ENCODE measurements at regions not wholly inside any gene's neighbourhood (a gene's known extent, or its start where the extent isn't known, plus 50 kb on each side); places are given as distances from the start of the nearest gene placed in this dataset.

DNA sequence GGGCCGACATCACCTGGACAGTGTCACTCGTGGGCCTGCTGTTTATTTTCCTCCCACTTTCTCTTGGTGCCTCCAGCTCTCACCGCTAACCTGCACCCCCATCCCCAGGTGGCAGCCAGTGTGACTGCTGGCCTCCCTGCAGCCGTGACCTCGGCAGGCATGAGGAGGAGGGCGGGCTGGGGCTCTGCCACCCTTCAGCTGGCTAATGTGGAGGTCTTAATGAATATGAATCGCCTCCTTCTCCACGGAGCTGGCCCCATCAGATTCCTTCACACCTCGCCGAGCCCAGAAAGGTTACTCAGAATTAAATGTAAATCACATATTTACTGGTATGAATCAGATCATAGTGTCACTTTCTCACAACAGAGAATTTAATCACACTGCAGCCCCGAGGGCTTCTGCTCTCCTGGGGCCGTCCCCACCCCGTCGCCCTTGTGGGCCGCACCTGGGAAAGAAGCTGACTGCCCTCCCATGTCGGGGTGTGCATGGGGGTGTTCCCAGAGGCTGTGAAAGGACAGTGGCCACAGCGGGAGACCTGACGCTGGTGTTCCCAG lies 171.1 kb upstream of the TLE3 start:
- DNase-seq (ENCODE audit: low read depth): no peak
- H3K4me3 ChIP-seq (ENCODE audit: control insufficient read depth, low read depth, low read length): no peak overlapping the region
- TF ChIP-seq, protein P1, sequence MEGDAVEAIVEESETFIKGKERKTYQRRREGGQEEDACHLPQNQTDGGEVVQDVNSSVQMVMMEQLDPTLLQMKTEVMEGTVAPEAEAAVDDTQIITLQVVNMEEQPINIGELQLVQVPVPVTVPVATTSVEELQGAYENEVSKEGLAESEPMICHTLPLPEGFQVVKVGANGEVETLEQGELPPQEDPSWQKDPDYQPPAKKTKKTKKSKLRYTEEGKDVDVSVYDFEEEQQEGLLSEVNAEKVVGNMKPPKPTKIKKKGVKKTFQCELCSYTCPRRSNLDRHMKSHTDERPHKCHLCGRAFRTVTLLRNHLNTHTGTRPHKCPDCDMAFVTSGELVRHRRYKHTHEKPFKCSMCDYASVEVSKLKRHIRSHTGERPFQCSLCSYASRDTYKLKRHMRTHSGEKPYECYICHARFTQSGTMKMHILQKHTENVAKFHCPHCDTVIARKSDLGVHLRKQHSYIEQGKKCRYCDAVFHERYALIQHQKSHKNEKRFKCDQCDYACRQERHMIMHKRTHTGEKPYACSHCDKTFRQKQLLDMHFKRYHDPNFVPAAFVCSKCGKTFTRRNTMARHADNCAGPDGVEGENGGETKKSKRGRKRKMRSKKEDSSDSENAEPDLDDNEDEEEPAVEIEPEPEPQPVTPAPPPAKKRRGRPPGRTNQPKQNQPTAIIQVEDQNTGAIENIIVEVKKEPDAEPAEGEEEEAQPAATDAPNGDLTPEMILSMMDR (IDR thresholded peaks at IDR 0.05; ENCODE audit: control insufficient read depth, insufficient read depth, low read depth, low read length, missing control alignments): no peak

DNA sequence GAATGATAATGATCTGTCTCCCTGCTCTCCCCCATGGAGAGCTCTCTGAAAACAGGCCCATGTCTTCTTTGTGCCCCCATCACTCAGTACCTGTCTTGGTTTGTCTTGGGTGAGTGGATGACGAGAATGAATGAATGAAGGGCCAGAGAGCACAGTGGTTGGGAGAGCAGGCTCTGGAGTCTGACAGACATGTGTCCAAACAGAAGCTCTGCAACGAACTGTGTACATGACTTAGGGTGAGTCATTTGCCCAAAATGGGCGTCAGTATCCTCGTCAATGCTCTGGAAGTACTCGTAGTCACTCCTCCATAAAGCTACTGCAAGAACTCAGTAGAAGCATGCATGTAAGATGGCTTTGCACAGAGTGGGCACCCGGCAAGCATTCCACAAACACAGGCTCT lies 170.2 kb upstream of the TLE3 start:
- H3K4me3 ChIP-seq (ENCODE audit: control insufficient read depth, low read depth, low read length): no peak overlapping the region
- no peak for DNase-seq (ENCODE audit: low read depth)
- TF ChIP-seq, protein P1 (IDR thresholded peaks at IDR 0.05; ENCODE audit: control insufficient read depth, insufficient read depth, low read depth, low read length, missing control alignments): no peak

DNA sequence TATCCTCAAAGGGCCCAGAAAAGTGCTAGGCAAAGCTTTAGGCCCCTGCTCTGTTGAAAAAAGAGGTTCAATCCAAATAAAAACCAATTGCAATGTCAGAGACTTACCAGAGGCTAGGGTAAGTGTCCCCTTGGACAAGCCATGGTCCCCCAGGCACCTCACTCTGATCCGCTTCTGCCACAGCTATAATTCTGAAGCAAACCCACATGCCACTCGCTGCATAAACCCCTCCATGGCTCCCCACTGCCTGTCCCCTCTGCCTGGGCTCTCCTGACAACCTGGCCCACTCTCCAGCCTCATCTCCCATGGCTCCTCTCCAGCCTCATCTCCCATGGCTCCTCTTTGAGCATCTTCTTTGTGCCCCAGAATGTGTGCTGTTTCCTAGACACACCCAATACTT lies 169.6 kb upstream of the TLE3 start:
- TF ChIP-seq, protein P1 (IDR thresholded peaks at IDR 0.05; ENCODE audit: control insufficient read depth, insufficient read depth, low read depth, low read length, missing control alignments): no peak
- H3K4me3 ChIP-seq (ENCODE audit: control insufficient read depth, low read depth, low read length): no peak overlapping the region
- DNase-seq (ENCODE audit: low read depth): no peak

DNA sequence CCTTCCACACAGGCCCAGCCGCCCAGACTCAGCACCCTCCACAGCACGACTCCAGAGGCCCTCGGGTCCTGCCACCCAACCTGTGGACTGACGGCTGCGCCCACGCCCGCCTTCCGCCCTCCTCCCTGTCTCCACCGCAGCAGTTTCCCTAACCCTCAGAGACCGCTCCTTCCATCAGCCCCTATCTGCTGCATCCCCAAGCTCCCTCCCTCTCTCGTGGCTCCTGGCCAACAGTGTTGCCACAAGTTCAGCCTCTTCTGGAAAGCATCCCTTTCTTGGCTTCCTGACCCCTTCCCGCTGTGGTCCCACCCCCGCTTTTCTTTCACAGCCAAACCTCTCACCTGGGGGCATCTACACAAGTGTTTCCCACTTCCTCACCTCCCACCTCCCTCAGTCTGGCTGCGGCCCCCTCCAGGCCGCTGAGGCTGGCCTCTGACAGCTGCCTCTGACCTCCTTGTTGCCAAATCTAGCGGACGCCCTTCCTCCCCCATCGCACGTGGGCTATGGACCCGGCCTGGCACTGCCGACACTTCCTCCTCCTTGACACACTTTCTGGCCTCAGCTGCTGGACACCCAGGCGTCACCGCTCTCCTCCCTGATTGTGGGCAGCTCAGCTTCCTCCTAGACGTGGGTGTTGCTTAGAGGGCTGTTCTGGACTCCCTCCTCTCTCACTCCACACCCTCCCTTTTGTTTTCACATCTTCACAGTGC lies 168.8 kb upstream of the TLE3 start:
- H3K4me3 ChIP-seq (ENCODE audit: control insufficient read depth, low read depth, low read length): no peak overlapping the region
- DNase-seq (ENCODE audit: low read depth): no peak
- TF ChIP-seq, protein P1 (IDR thresholded peaks at IDR 0.05; ENCODE audit: control insufficient read depth, insufficient read depth, low read depth, low read length, missing control alignments): no peak

DNA sequence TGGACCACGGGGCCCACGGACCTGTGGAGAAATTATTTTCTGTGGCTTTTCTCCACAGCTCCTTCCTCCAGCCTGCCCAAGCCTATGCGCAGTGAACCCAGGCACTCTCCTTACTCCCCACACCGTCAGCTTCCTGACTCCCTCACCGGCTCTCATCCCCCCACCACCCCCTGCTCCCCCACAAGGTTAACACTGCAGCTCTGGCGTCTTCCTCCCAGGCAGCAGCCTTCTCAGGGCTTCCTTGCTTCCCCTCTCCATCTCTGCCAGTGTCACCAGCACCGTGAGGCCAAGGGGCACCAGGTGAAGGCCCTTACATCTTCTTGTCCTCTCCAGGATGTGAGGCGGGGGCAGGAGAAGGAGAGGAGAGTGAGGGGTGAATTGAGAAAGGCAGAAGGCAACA lies 168.3 kb upstream of the TLE3 start:
- TF ChIP-seq, protein P1 (IDR thresholded peaks at IDR 0.05; ENCODE audit: control insufficient read depth, insufficient read depth, low read depth, low read length, missing control alignments): no peak
- H3K4me3 ChIP-seq (ENCODE audit: control insufficient read depth, low read depth, low read length): no peak overlapping the region
- no peak for DNase-seq (ENCODE audit: low read depth)

DNA sequence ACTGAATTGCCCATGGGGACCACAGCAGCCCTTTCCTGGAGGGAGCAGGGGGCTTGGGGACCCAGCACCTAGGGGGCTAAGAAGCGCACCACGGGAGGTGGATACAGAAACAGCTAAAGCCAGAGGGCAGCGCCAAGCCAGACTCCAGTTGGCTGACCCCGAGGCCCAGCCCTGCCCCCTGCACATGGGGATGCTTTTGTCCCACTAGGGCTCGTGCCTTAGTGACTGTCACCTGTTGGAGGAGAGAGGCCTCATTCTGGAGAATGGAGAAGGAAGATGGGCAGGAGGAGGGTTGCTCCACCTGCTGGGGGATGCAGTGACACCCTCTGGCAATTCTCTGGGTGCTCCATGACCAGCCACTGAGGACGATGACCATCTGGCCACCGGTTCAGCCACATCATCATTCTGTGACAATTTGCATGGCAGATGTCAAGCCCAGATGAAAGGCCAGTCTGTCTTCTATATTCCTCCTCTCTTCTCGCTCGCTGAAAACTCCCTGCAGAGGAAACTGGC lies 167.8 kb upstream of the TLE3 start:
- no peak overlapping the region for H3K4me3 ChIP-seq (ENCODE audit: control insufficient read depth, low read depth, low read length)
- no peak for DNase-seq (ENCODE audit: low read depth)
- TF ChIP-seq, protein P1 (IDR thresholded peaks at IDR 0.05; ENCODE audit: control insufficient read depth, insufficient read depth, low read depth, low read length, missing control alignments): peak; percentile 22

All from AG09309 (cell line).